Right kidney (tissue), 1 donor: ENCODE measurements at regions not wholly inside any gene's neighbourhood (a gene's known extent, or its start where the extent isn't known, plus 50 kb on each side); places are given as distances from the start of the nearest gene placed in this dataset.

Experiments used
- DNase-seq: peaks from one replicate; pipeline ENCODE4 v3.0.0-alpha.2; 2016

GRCh38 chr15:29873947-29874411 is 51.7 kb upstream of the TJP1 start:
- DNase-seq, result no peak

- DNase-seq, result no peak
Measured at GRCh38 chr15:29873264-29873663, 51.0 kb upstream of the TJP1 start.

- DNase-seq, result no peak
Measured at GRCh38 chr15:29872716-29873115, 50.4 kb upstream of the TJP1 start.
